AG08395 (cell line): ENCODE measurements at regions not wholly inside any gene's neighbourhood (a gene's known extent, or its start where the extent isn't known, plus 50 kb on each side); places are given as distances from the start of the nearest gene placed in this dataset.

Experiments used
- DNase-seq: peaks from one replicate; pipeline ENCODE4 v3.0.0; 2012; ENCODE audit warnings: mixed read lengths, low spot score

- DNase-seq: no peak
Measured at GRCh38 chr1:229093609-229094336, 177.1 kb upstream of the RAB4A start.

DNA sequence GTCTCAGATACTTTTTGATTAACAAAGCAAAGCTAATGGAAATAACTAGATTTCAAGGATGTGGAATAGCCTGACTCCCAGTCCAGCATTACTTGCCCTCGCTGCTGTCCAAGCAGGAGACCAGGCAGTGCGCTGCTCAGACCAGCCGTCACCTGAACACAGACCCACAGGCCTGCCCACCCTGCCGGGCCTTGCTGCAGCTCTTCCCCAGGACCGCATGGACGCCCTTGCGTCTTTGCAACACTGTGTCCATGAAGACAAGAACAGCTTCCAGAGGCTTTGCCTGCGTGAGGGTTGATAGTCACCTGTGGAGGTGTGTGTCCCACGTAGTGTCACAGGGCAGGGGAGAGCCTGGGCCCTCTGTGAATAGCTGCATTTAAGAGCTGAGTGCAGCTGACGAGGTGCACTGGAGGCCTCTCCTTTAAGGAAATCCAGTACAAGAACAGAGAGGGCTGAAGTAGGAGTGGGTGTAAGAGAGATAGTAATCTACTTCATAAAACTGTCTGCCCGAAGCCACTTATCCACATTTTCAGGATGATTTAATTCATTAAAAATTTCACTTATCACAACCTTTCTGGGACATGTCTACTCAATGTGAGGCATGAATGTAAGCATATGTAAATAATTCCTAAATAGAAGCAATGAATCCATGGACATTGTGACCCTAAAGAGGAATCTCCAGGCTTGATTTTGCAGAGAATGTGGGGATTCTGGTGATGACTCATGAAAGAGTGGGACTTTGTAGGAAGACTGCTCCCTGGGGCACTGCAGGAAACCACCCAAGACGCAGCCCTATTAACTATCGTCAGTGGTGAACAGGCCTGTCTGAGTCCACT is 176.2 kb upstream of the RAB4A start:
- DNase-seq: peak; percentile 26

- DNase-seq: no peak
Measured at GRCh38 chr1:229095325-229095724, 175.6 kb upstream of the RAB4A start.

DNA sequence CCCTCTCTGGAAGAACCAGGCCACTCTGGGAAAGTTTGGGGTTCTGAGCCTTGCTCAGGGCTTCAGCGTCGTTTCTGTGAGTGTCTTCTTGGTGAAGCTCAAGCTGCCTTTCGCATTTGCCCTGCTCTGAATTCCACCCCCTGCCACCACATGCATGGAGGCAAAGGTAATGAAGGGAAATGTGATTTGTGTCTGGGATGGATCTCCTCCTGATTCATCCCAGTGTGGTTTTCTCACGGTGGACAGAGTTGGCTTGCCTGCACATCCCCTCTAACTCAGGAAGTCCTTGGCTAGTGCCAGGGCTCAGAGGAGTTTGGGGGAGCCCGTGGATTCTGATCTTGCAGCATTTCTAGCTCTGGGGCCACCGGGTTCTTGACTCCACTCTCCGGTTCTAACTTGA is 173.6 kb upstream of the RAB4A start:
- no peak for DNase-seq

GRCh38 chr1:229098361-229098760 is 172.6 kb upstream of the RAB4A start:
- no peak for DNase-seq

GRCh38 chr1:229098903-229099578 is 171.9 kb upstream of the RAB4A start:
- DNase-seq: no peak

- DNase-seq: no peak
Measured at GRCh38 chr1:229101011-229101871, 169.7 kb upstream of the RAB4A start.

DNA sequence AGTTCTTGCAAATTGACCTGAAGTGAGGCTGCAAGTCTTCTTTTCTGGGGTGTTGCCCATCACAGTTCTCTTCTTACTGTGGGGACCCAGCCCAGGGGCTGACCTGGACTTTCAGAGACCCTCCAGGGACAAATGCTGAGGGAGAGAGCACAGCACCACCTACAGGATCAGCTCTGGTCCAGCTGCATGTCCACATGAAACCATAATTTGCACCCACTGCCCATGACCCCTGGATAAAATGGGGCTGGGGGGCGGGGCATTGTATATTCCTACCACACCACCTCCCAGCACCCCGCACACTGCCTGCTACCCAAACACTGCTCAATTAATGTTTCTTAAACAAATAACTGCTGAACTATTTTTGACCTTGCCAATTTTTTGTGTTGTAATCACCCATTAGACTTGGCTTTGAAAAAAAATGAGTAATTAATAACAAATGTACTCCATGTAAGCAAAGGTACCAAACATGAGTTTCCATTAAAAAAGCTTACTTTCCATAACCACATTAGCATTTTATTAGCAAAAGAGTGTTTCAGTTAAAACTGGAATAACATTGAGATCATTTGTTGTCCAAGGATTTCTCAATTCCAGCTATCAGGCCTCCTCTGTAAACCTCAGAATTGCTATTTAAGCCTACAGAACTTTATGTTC is 168.0 kb upstream of the RAB4A start:
- DNase-seq: no peak

- no peak for DNase-seq
Measured at GRCh38 chr1:229104654-229105053, 166.3 kb upstream of the RAB4A start.

GRCh38 chr1:229105109-229105508 is 165.8 kb upstream of the RAB4A start:
- no peak for DNase-seq

GRCh38 chr1:229105822-229106525 is 164.9 kb upstream of the RAB4A start:
- DNase-seq: no peak

- DNase-seq: no peak
Measured at GRCh38 chr1:229106526-229107125, 164.3 kb upstream of the RAB4A start.

- peak; percentile 28 for DNase-seq
Measured at GRCh38 chr1:229107304-229107815, 163.6 kb upstream of the RAB4A start.

DNA sequence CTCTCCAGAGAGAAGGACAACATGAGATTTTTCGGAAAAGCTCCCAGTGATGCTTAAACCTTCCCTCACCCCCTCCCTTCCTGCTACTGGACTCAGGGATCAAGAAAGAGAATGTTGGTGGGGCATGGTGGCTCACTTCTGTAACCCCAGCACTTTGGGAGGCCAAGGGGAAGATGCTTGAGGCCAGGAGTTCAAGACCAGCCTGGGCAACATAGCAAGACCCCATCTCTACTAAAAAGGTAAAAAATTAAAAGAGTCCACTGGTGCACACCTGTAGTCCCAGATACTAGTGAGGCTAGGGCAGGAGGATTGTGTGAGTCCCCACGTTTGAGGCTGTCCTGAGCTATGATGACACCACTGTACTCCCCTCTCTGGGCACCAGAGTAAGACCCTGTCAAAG is 162.9 kb upstream of the RAB4A start:
- no peak for DNase-seq

GRCh38 chr1:229108598-229109201 is 162.2 kb upstream of the RAB4A start:
- no peak for DNase-seq

- no peak for DNase-seq
Measured at GRCh38 chr1:229109320-229109761, 161.6 kb upstream of the RAB4A start.

DNA sequence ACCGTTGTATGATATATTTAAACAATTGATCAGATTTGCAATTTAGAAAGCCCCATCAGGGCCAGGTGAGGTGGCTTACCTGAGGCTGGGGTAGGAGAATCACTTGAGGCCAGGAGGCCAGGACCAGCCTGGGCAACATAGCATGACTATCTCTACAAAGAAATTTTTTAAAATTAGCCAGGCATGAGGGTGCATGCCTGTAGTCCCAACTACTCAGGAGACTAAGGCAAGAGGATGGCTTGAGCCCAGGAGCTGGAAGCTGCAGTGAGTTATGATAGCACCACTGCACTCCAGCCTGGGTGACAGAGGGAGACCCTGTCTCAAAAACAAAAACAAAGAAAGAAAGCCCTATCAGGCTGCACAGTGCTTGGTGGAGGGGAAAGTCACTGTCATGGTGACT is 159.9 kb upstream of the RAB4A start:
- DNase-seq: no peak

GRCh38 chr1:229111703-229112319 is 159.1 kb upstream of the RAB4A start:
- DNase-seq: no peak
